ENCODE measurements at regions not wholly inside any gene's neighbourhood (a gene's known extent, or its start where the extent isn't known, plus 50 kb on each side); places are given as distances from the start of the nearest gene placed in this dataset.

GRCh38 chr10:78950656-78951587 lies 117.8 kb upstream of the ZMIZ1 start:
- TF ChIP-seq ZNF274 (IDR thresholded peaks at IDR 0.05; ENCODE audit: low read depth, low read length): no peak
- no peak overlapping the region for H3K4me3 ChIP-seq (ENCODE audit: low read length)

GRCh38 chr10:78952030-78952429 lies 116.7 kb upstream of the ZMIZ1 start:
- no peak overlapping the region for H3K4me3 ChIP-seq (ENCODE audit: low read length)
- no peak for TF ChIP-seq ZNF274 (IDR thresholded peaks at IDR 0.05; ENCODE audit: low read depth, low read length)

GRCh38 chr10:78952686-78953085 lies 116.1 kb upstream of the ZMIZ1 start:
- TF ChIP-seq ZNF274 (IDR thresholded peaks at IDR 0.05; ENCODE audit: low read depth, low read length): no peak
- H3K4me3 ChIP-seq (ENCODE audit: low read length): no peak overlapping the region

GRCh38 chr10:78953113-78953798 lies 115.5 kb upstream of the ZMIZ1 start:
- no peak for TF ChIP-seq ZNF274 (IDR thresholded peaks at IDR 0.05; ENCODE audit: low read depth, low read length)
- no peak overlapping the region for H3K4me3 ChIP-seq (ENCODE audit: low read length)

- TF ChIP-seq ZNF274 (IDR thresholded peaks at IDR 0.05; ENCODE audit: low read depth, low read length): no peak
- no peak overlapping the region for H3K4me3 ChIP-seq (ENCODE audit: low read length)
Measured at GRCh38 chr10:78953799-78954297, 114.9 kb upstream of the ZMIZ1 start.

- no peak overlapping the region for H3K4me3 ChIP-seq (ENCODE audit: low read length)
- TF ChIP-seq ZNF274 (IDR thresholded peaks at IDR 0.05; ENCODE audit: low read depth, low read length): no peak
Measured at GRCh38 chr10:78954689-78955088, 114.1 kb upstream of the ZMIZ1 start.

- TF ChIP-seq ZNF274 (IDR thresholded peaks at IDR 0.05; ENCODE audit: low read depth, low read length): no peak
- H3K4me3 ChIP-seq (ENCODE audit: low read length): no peak overlapping the region
Measured at GRCh38 chr10:78955206-78955605, 113.6 kb upstream of the ZMIZ1 start.

GRCh38 chr10:78956391-78956790 lies 112.4 kb upstream of the ZMIZ1 start:
- TF ChIP-seq ZNF274 (IDR thresholded peaks at IDR 0.05; ENCODE audit: low read depth, low read length): no peak
- H3K4me3 ChIP-seq (ENCODE audit: low read length): no peak overlapping the region

GRCh38 chr10:78957471-78958039 lies 111.2 kb upstream of the ZMIZ1 start:
- no peak overlapping the region for H3K4me3 ChIP-seq (ENCODE audit: low read length)
- TF ChIP-seq ZNF274 (IDR thresholded peaks at IDR 0.05; ENCODE audit: low read depth, low read length): no peak

- TF ChIP-seq ZNF274 (IDR thresholded peaks at IDR 0.05; ENCODE audit: low read depth, low read length): no peak
- H3K4me3 ChIP-seq (ENCODE audit: low read length): no peak overlapping the region
Measured at GRCh38 chr10:78959217-78959923, 109.4 kb upstream of the ZMIZ1 start.

GRCh38 chr10:78959924-78960285 lies 108.9 kb upstream of the ZMIZ1 start:
- TF ChIP-seq ZNF274 (IDR thresholded peaks at IDR 0.05; ENCODE audit: low read depth, low read length): no peak
- H3K4me3 ChIP-seq (ENCODE audit: low read length): no peak overlapping the region

GRCh38 chr10:78960316-78960800 lies 108.4 kb upstream of the ZMIZ1 start:
- no peak for TF ChIP-seq ZNF274 (IDR thresholded peaks at IDR 0.05; ENCODE audit: low read depth, low read length)
- H3K4me3 ChIP-seq (ENCODE audit: low read length): no peak overlapping the region

GRCh38 chr10:78961760-78962159 lies 107.0 kb upstream of the ZMIZ1 start:
- no peak for TF ChIP-seq ZNF274 (IDR thresholded peaks at IDR 0.05; ENCODE audit: low read depth, low read length)
- no peak overlapping the region for H3K4me3 ChIP-seq (ENCODE audit: low read length)

Measured in GM08714 (cell line).